GM12892 (cell line): ENCODE measurements at regions not wholly inside any gene's neighbourhood (a gene's known extent, or its start where the extent isn't known, plus 50 kb on each side); places are given as distances from the start of the nearest gene placed in this dataset.

Source experiments
- POLR2A ChIP-seq: IDR thresholded peaks from 2 replicates; pipeline ENCODE4 v1.6.1; 2011; ENCODE audit warnings: low read depth, low read length, control low read depth
- TAF1 ChIP-seq: IDR thresholded peaks from 2 replicates; pipeline ENCODE4 v1.6.1; 2011; ENCODE audit warnings: low read depth, mild to moderate bottlenecking, control low read depth, low read length, borderline replicate concordance

DNA sequence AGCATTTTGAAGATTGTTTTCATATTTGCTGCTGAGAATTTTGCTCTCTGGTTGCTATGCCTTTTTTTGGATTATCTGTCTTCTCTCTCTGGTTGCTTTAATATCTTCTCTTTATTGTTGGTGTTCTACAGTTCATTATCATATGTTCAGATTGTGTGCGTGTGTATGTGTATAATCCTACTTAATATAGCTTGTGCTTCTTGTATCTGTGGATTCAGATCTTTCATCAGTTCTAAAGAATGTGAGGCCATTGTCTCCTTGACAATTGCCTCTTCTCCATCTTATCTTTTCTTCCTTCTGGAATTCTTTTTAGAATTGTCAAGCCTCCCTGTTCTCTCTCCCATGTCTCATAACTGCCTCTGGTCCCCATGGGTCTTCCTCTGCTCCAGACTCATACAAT, 195.4 kb downstream of the CDC5L start:
- TF ChIP-seq POLR2A: no peak
- TF ChIP-seq TAF1: no peak
